ENCODE measurements at regions not wholly inside any gene's neighbourhood (a gene's known extent, or its start where the extent isn't known, plus 50 kb on each side); places are given as distances from the start of the nearest gene placed in this dataset.
"Not testable (repeated sequence)": the region's sequence is repeated elsewhere in the genome, so short reads cannot be mapped to it uniquely, and the experiment has no call there.

- Histone ChIP-seq H3K9me3 (ENCODE audit: low read length) (no peaks in the 10 kb centered on the region), H3K9me2 (ENCODE audit: insufficient read depth, low read length) (no peaks in the 10 kb centered on the region), H3K4me1 (ENCODE audit: insufficient read depth, low read length, poor library complexity, severe bottlenecking) (no peaks in the 10 kb centered on the region), H2AFZ (ENCODE audit: low read length) (no peak overlapping the region), H3K27ac (ENCODE audit: low read depth, low read length, poor library complexity, severe bottlenecking) (no peak overlapping the region), H3K4me3 (ENCODE audit: low read depth, low read length, poor library complexity, severe bottlenecking) (no peak overlapping the region), H3K4me2 (ENCODE audit: low read length) (no peak overlapping the region), H4K20me1 (ENCODE audit: insufficient read depth, low read length) (no peaks in the 10 kb centered on the region), H3K36me3 (ENCODE audit: insufficient read depth, low read length) (no peaks in the 10 kb centered on the region), H3K79me2 (ENCODE audit: insufficient read depth, low read depth, low read length) (no peaks in the 10 kb centered on the region)
- TF ChIP-seq EZH2phosphoT487 (IDR thresholded peaks at IDR 0.05; ENCODE audit: borderline replicate concordance, low read depth, low read length) (no peak), CTCF (conservative IDR thresholded peaks at IDR 0.05; ENCODE audit: low read length) (no peak)
- ChIA-PET CTCF (ENCODE audit: unreplicated experiment) (no interaction called here), POLR2A (no interaction called here)
- DNase-seq (ENCODE audit: low spot score), result no peak
- no TSS peak for BruUV-seq (replicated peaks)
- intact Hi-C loops (cut with micrococcal nuclease; ENCODE audit: unreplicated experiment), result no loop called here
Measured at GRCh38 chrX:136950211-136950610, 69.7 kb upstream of the RBMX start.

- Histone ChIP-seq H4K20me1 (ENCODE audit: insufficient read depth, low read length) (no peaks in the 10 kb centered on the region), H3K9me2 (ENCODE audit: insufficient read depth, low read length) (no peaks in the 10 kb centered on the region), H3K4me1 (ENCODE audit: insufficient read depth, low read length, poor library complexity, severe bottlenecking) (no peaks in the 10 kb centered on the region), H3K36me3 (ENCODE audit: insufficient read depth, low read length) (no peaks in the 10 kb centered on the region), H3K27ac (ENCODE audit: low read depth, low read length, poor library complexity, severe bottlenecking) (no peak overlapping the region), H2AFZ (ENCODE audit: low read length) (no peak overlapping the region), H3K9me3 (ENCODE audit: low read length) (no peaks in the 10 kb centered on the region), H3K79me2 (ENCODE audit: insufficient read depth, low read depth, low read length) (no peaks in the 10 kb centered on the region), H3K4me2 (ENCODE audit: low read length) (no peak overlapping the region), H3K4me3 (ENCODE audit: low read depth, low read length, poor library complexity, severe bottlenecking) (no peak overlapping the region)
- DNase-seq (ENCODE audit: low spot score), result no peak
- TF ChIP-seq EZH2phosphoT487 (IDR thresholded peaks at IDR 0.05; ENCODE audit: borderline replicate concordance, low read depth, low read length) (no peak), CTCF (conservative IDR thresholded peaks at IDR 0.05; ENCODE audit: low read length) (no peak)
- POLR2A ChIA-PET, result interaction anchor here (0.5 to 0.8 kb wide), 3 partner anchors 10 to 95 kb away, joined by 3 to 4 read pairs (median 3); no protein-coding TSS in a partner anchor
- no TSS peak for BruUV-seq (replicated peaks)
- CTCF ChIA-PET (ENCODE audit: unreplicated experiment), result no interaction called here
- intact Hi-C loops (cut with micrococcal nuclease; ENCODE audit: unreplicated experiment), result no loop called here
Measured at GRCh38 chrX:136941396-136942337, 61.1 kb upstream of the RBMX start.

- intact Hi-C loops (cut with micrococcal nuclease; ENCODE audit: unreplicated experiment), result no loop called here
- Histone ChIP-seq H3K36me3 (ENCODE audit: insufficient read depth, low read length) (no peaks in the 10 kb centered on the region), H4K20me1 (ENCODE audit: insufficient read depth, low read length) (no peaks in the 10 kb centered on the region), H3K27ac (ENCODE audit: low read depth, low read length, poor library complexity, severe bottlenecking) (no peak overlapping the region), H2AFZ (ENCODE audit: low read length) (no peak overlapping the region), H3K4me3 (ENCODE audit: low read depth, low read length, poor library complexity, severe bottlenecking) (no peak overlapping the region), H3K9me2 (ENCODE audit: insufficient read depth, low read length) (no peaks in the 10 kb centered on the region), H3K79me2 (ENCODE audit: insufficient read depth, low read depth, low read length) (no peaks in the 10 kb centered on the region), H3K4me1 (ENCODE audit: insufficient read depth, low read length, poor library complexity, severe bottlenecking) (no peaks in the 10 kb centered on the region), H3K9me3 (ENCODE audit: low read length) (no peaks in the 10 kb centered on the region), H3K4me2 (ENCODE audit: low read length) (no peak overlapping the region)
- ChIA-PET POLR2A (no interaction called here), CTCF (ENCODE audit: unreplicated experiment) (no interaction called here)
- no TSS peak for BruUV-seq (replicated peaks)
- no peak for DNase-seq (ENCODE audit: low spot score)
- TF ChIP-seq EZH2phosphoT487 (IDR thresholded peaks at IDR 0.05; ENCODE audit: borderline replicate concordance, low read depth, low read length) (no peak), CTCF (conservative IDR thresholded peaks at IDR 0.05; ENCODE audit: low read length) (no peak)
Measured at GRCh38 chrX:136936183-136936549, 55.6 kb upstream of the RBMX start.

GRCh38 chrX:136935533-136936182 is 55.1 kb upstream of the RBMX start:
- H3K79me2 ChIP-seq (ENCODE audit: insufficient read depth, low read depth, low read length); DNase-seq (ENCODE audit: low spot score); H4K20me1 ChIP-seq (ENCODE audit: insufficient read depth, low read length); H3K9me2 ChIP-seq (ENCODE audit: insufficient read depth, low read length); CTCF ChIA-PET (ENCODE audit: unreplicated experiment); H3K4me3 ChIP-seq (ENCODE audit: low read depth, low read length, poor library complexity, severe bottlenecking); H3K4me1 ChIP-seq (ENCODE audit: insufficient read depth, low read length, poor library complexity, severe bottlenecking); BruUV-seq (replicated peaks); H3K27ac ChIP-seq (ENCODE audit: low read depth, low read length, poor library complexity, severe bottlenecking); H3K4me2 ChIP-seq (ENCODE audit: low read length); H3K9me3 ChIP-seq (ENCODE audit: low read length); POLR2A ChIA-PET; intact Hi-C loops (cut with micrococcal nuclease; ENCODE audit: unreplicated experiment); H2AFZ ChIP-seq (ENCODE audit: low read length); H3K36me3 ChIP-seq (ENCODE audit: insufficient read depth, low read length): not testable (repeated sequence)
